Gastroesophageal sphincter (tissue), 4 donors: ENCODE measurements at regions not wholly inside any gene's neighbourhood (a gene's known extent, or its start where the extent isn't known, plus 50 kb on each side); places are given as distances from the start of the nearest gene placed in this dataset.

Source experiments
- ATAC-seq: fragments of 150-250 bp; one replicate; pipeline ENCODE4 v1.9.1; 2016; ENCODE audit warnings: mild to moderate bottlenecking, moderate library complexity
- H3K27ac ChIP-seq, 4 donors: fragments of 200-600 bp; sonication (generic) in 3 of 4; 1 replicate in 3 of 4; 2 replicates in 1 of 4; pipeline ENCODE4 v1.5.1; 2016 to 2019
- H3K27me3 ChIP-seq: fragments of 200-600 bp; sonication (generic); one replicate; pipeline ENCODE4 v1.5.1; 2019
- H3K36me3 ChIP-seq, 2 donors: fragments of 200-600 bp; sonication (generic); one replicate each; pipeline ENCODE4 v1.5.1; 2019; ENCODE audit warnings: control low read depth in 1 of 2
- H3K4me1 ChIP-seq, 3 donors: fragments of 200-600 bp; sonication (generic); 1 replicate in 2 of 3; 2 replicates in 1 of 3; pipeline ENCODE4 v1.5.1; 2016 to 2019; ENCODE audit warnings: control low read depth in 2 of 3
- H3K4me3 ChIP-seq, 2 donors: fragments of 200-600 bp; sonication (generic); one replicate each; pipeline ENCODE4 v1.5.1; 2019; ENCODE audit warnings: mild to moderate bottlenecking in 1 of 2, moderate library complexity in 1 of 2
- H3K9me3 ChIP-seq, 3 donors: fragments of 200-600 bp; sonication (generic); one replicate each; pipeline ENCODE4 v1.5.1; 2017 to 2019; ENCODE audit warnings: control low read depth in 2 of 3
- EP300 ChIP-seq: sonication (generic); formaldehyde crosslinking; IDR thresholded peaks from one replicate; pipeline ENCODE4 v1.6.1; 2017; ENCODE audit warnings: antibody characterized with exemption, mild to moderate bottlenecking
- POLR2A ChIP-seq, 2 donors: fragments of 450-650 bp; IDR thresholded peaks; one replicate each; pipeline ENCODE4 v1.6.1; 2017; ENCODE audit warnings: antibody characterized with exemption in 2 of 2, mild to moderate bottlenecking in 2 of 2, moderate library complexity in 1 of 2
- POLR2AphosphoS5 ChIP-seq: sonication (generic); formaldehyde crosslinking; IDR thresholded peaks from one replicate; pipeline ENCODE4 v1.6.1; 2017; ENCODE audit warnings: antibody characterized with exemption
- WGBS, 2 donors: methylation state at CpG; one replicate each; pipeline ENCODE4 v1.1.5; 2018; ENCODE audit warnings: low coverage in 1 of 2; 5-methylcytosine and 5-hydroxymethylcytosine counted together
- TF ChIP-seq, protein P1 (sequence below), 4 experiments: fragments of 200-600 bp in 2 of 4; fragments of 450-650 bp in 2 of 4; sonication (generic) in 1 of 4; IDR thresholded peaks; one replicate each; pipeline ENCODE4 v1.5.1; 2017 to 2019; ENCODE audit warnings: antibody characterized with exemption in 4 of 4, mild to moderate bottlenecking in 2 of 4, moderate library complexity in 2 of 4

DNA sequence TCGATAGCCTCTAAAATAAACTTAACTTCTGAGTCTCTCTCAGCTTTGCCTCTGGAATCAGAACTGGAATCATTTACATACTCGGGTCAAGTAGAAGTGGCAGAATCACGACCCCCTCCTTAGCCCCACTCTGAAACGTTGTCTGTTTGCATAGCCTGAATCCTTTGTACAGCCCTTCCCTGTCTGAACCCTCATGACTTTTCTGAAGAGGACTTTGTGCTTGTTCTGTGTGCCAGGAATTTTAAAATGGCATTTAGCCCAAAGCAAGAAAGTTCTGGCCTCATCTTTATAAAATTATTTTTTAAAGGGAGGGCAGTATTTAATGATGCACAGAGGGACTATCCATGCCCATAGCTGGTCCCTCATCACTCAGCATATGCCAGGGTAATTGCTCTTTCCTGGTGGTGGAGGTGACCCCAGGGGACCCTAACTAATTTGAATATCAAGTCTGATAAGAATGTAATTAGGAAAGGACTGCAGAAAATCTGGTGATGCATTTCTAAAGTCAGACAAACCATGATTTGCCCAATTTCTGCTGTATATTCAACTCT, 342.7 kb upstream of the TNRC6C start:
- Histone ChIP-seq H3K36me3 (no peaks in the 10 kb centered on the region), H3K27ac (peak overlapping the region in 3 of 4 donors; percentile 60 to 72 (median 72)), H3K27me3 (no peaks in the 10 kb centered on the region), H3K4me3 (no peak overlapping the region), H3K9me3 (no peaks in the 10 kb centered on the region), H3K4me1 (peaks cover 0 to 31% (median 11%) of the 10 kb centered on the region in 3 donors)
- ATAC-seq = peak; percentile 29
- 6 to 12% methylated on average over 3 to 4 of the region's 4 CpGs for WGBS, 2 donors
- no peak for TF ChIP-seq POLR2A (IDR thresholded peaks at IDR 0.05)
- no peak for TF ChIP-seq EP300
- TF ChIP-seq, protein P1, sequence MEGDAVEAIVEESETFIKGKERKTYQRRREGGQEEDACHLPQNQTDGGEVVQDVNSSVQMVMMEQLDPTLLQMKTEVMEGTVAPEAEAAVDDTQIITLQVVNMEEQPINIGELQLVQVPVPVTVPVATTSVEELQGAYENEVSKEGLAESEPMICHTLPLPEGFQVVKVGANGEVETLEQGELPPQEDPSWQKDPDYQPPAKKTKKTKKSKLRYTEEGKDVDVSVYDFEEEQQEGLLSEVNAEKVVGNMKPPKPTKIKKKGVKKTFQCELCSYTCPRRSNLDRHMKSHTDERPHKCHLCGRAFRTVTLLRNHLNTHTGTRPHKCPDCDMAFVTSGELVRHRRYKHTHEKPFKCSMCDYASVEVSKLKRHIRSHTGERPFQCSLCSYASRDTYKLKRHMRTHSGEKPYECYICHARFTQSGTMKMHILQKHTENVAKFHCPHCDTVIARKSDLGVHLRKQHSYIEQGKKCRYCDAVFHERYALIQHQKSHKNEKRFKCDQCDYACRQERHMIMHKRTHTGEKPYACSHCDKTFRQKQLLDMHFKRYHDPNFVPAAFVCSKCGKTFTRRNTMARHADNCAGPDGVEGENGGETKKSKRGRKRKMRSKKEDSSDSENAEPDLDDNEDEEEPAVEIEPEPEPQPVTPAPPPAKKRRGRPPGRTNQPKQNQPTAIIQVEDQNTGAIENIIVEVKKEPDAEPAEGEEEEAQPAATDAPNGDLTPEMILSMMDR (IDR thresholded peaks at IDR 0.05) = no peak
- no peak for TF ChIP-seq POLR2AphosphoS5

- Histone ChIP-seq H3K27ac (peak overlapping the region in 1 of 4 donors; percentile 60), H3K9me3 (no peaks in the 10 kb centered on the region), H3K27me3 (no peaks in the 10 kb centered on the region), H3K4me1 (peaks cover 0 to 25% (median 9%) of the 10 kb centered on the region in 3 donors), H3K36me3 (no peaks in the 10 kb centered on the region), H3K4me3 (no peak overlapping the region)
- no peak for ATAC-seq
- TF ChIP-seq POLR2A (IDR thresholded peaks at IDR 0.05) (no peak), EP300 (no peak), POLR2AphosphoS5 (no peak)
- TF ChIP-seq, protein P1 (IDR thresholded peaks at IDR 0.05) = no peak
- 26 to 31% methylated on average over 3 of the region's 3 CpGs for WGBS, 2 donors
Measured at GRCh38 chr17:77616254-77616731, 342.2 kb upstream of the TNRC6C start.

GRCh38 chr17:77617516-77617915, 341.0 kb upstream of the TNRC6C start:
- 87 to 95% methylated on average over 3 to 6 of the region's 8 CpGs for WGBS, 2 donors
- no peak for ATAC-seq

GRCh38 chr17:77618173-77618572, 340.3 kb upstream of the TNRC6C start:
- Histone ChIP-seq H3K27me3 (no peaks in the 10 kb centered on the region), H3K9me3 (no peaks in the 10 kb centered on the region), H3K36me3 (no peaks in the 10 kb centered on the region), H3K4me1 (peaks cover 0 to 22% (median 8%) of the 10 kb centered on the region in 3 donors), H3K4me3 (no peak overlapping the region), H3K27ac (no peak overlapping the region)
- no peak for ATAC-seq
- WGBS, 2 donors = 79 to 81% methylated on average over 5 to 7 of the region's 7 CpGs
- no peak for TF ChIP-seq POLR2AphosphoS5
- no peak for TF ChIP-seq POLR2A (IDR thresholded peaks at IDR 0.05)

More at GRCh38 chr17:77617516-77617915, 341.0 kb upstream of the TNRC6C start:
- H3K36me3 ChIP-seq = no peaks in the 10 kb centered on the region
- TF ChIP-seq EP300 = no peak
- no peak for TF ChIP-seq POLR2A (IDR thresholded peaks at IDR 0.05)
- TF ChIP-seq POLR2AphosphoS5 = no peak
- TF ChIP-seq, protein P1 (IDR thresholded peaks at IDR 0.05) = no peak
- no peak overlapping the region for H3K27ac ChIP-seq
- no peaks in the 10 kb centered on the region for H3K27me3 ChIP-seq
- no peaks in the 10 kb centered on the region for H3K9me3 ChIP-seq
- peaks cover 0 to 22% (median 8%) of the 10 kb centered on the region in 3 donors for H3K4me1 ChIP-seq
- no peak overlapping the region for H3K4me3 ChIP-seq

GRCh38 chr17:77618731-77619130, 339.8 kb upstream of the TNRC6C start:
- Histone ChIP-seq H3K36me3 (no peaks in the 10 kb centered on the region), H3K4me1 (peaks cover 0 to 22% (median 8%) of the 10 kb centered on the region in 3 donors), H3K9me3 (no peaks in the 10 kb centered on the region), H3K4me3 (no peak overlapping the region), H3K27ac (no peak overlapping the region), H3K27me3 (no peaks in the 10 kb centered on the region)
- TF ChIP-seq POLR2A (IDR thresholded peaks at IDR 0.05) (no peak), EP300 (no peak), POLR2AphosphoS5 (no peak)
- TF ChIP-seq, protein P1 (IDR thresholded peaks at IDR 0.05) = no peak
- no peak for ATAC-seq
- WGBS, 2 donors = 89 to 100% methylated on average over 3 to 5 of the region's 11 CpGs
